PC-3 (cell line): ENCODE measurements at regions not wholly inside any gene's neighbourhood (a gene's known extent, or its start where the extent isn't known, plus 50 kb on each side); places are given as distances from the start of the nearest gene placed in this dataset.

ENCODE experiments used
- ATAC-seq: fragments of 200-7000 bp; cut with Tn5 transposase; 2 replicates; pipeline ENCODE4 v1.9.1; 2020; ENCODE audit warnings: mild to moderate bottlenecking, moderate library complexity
- BruUV-seq: library from RNA; stranded (reverse); fragments of 400-500 nt; replicated peaks from 2 replicates; lab custom pipeline; 2021; lab: Mats Ljungman, UMichigan
- CTCF ChIA-PET: fragments of 300-600 bp; sonication (Branson Sonifier 250); formaldehyde crosslinking; loops from one replicate; lab custom pipeline; 2022; ENCODE audit warnings: antibody characterized with exemption; lab: Charles Lee
- POLR2A ChIA-PET: fragments of 300-600 bp; sonication (Branson Sonifier 250); formaldehyde crosslinking; loops from one replicate; lab custom pipeline; 2022; ENCODE audit warnings: antibody characterized with exemption; ENCODE audit not compliant: unreplicated experiment; lab: Charles Lee
- DNase-seq: peaks from one replicate; pipeline ENCODE4 v3.0.0-alpha.2; 2015
- H2AFZ ChIP-seq: fragments of 300-600 bp; sonication (generic); 2 replicates; pipeline ENCODE4 v1.6.0; 2016; ENCODE audit warnings: antibody characterized with exemption, low read length
- H3F3A ChIP-seq: fragments of 300-600 bp; sonication (generic); one replicate; pipeline ENCODE4 v1.6.0; 2017; ENCODE audit warnings: antibody characterized with exemption, low read length, control low read depth, mild to moderate bottlenecking; ENCODE audit not compliant: unreplicated experiment
- H3K27ac ChIP-seq: fragments of 300-600 bp; sonication (generic); 2 replicates; pipeline ENCODE4 v1.5.1; 2016; ENCODE audit warnings: mild to moderate bottlenecking, low read length
- H3K27me3 ChIP-seq: fragments of 300-600 bp; sonication (generic); 2 replicates; pipeline ENCODE4 v1.6.1; 2016; ENCODE audit warnings: low read length, mixed read lengths
- H3K36me3 ChIP-seq: fragments of 300-600 bp; sonication (generic); 2 replicates; pipeline ENCODE4 v1.6.1; 2016; ENCODE audit warnings: low read depth, mixed run types, low read length, mixed read lengths
- H3K4me1 ChIP-seq: fragments of 300-600 bp; sonication (generic); 2 replicates; pipeline ENCODE4 v1.5.1; 2016; ENCODE audit warnings: low read length; ENCODE audit not compliant: insufficient read depth
- H3K4me2 ChIP-seq: fragments of 300-600 bp; sonication (generic); 2 replicates; pipeline ENCODE4 v1.6.0; 2016; ENCODE audit warnings: low read length
- H3K4me3 ChIP-seq: fragments of 300-600 bp; sonication (generic); 2 replicates; pipeline ENCODE4 v1.5.1; 2016; ENCODE audit warnings: mild to moderate bottlenecking, low read length, mixed read lengths
- H3K79me2 ChIP-seq: fragments of 300-600 bp; sonication (generic); 2 replicates; pipeline ENCODE4 v1.6.1; 2017; ENCODE audit warnings: low read length, mixed read lengths
- H3K9ac ChIP-seq: fragments of 300-600 bp; sonication (generic); 2 replicates; pipeline ENCODE4 v1.6.0; 2016; ENCODE audit warnings: mild to moderate bottlenecking, low read length
- H3K9me2 ChIP-seq: fragments of 300-600 bp; sonication (generic); replicated peaks from 2 replicates; pipeline ENCODE4 v1.6.1; 2016; ENCODE audit warnings: mixed run types, low read length, mixed read lengths
- H3K9me3 ChIP-seq: fragments of 300-600 bp; sonication (generic); 2 replicates; pipeline ENCODE4 v1.6.1; 2016; ENCODE audit warnings: low read length, mixed read lengths
- H4K20me1 ChIP-seq: fragments of 300-600 bp; sonication (generic); 2 replicates; pipeline ENCODE4 v1.6.1; 2016; ENCODE audit warnings: low read length, mixed read lengths
- CTCF ChIP-seq: fragments of 300-600 bp; sonication (generic); conservative IDR thresholded peaks from 2 replicates; pipeline ENCODE4 v1.5.1; 2017; ENCODE audit warnings: antibody characterized with exemption, low read depth, mild to moderate bottlenecking, low read length
- EZH2 ChIP-seq: fragments of 300-600 bp; sonication (generic); IDR thresholded peaks from one replicate; pipeline ENCODE4 v1.6.1; 2017; ENCODE audit warnings: antibody characterized with exemption, mild to moderate bottlenecking, low read length; ENCODE audit not compliant: unreplicated experiment
- EZH2phosphoT487 ChIP-seq: fragments of 300-600 bp; sonication (generic); IDR thresholded peaks from 2 replicates; pipeline ENCODE4 v1.6.1; 2018; ENCODE audit warnings: mild to moderate bottlenecking, antibody characterized with exemption, low read length, borderline replicate concordance
- intact Hi-C: fragments of 100-400 bp; cut with micrococcal nuclease; formaldehyde crosslinking; loops from 2 replicates; pipeline ENCODE4 v1.9.0; 2023

GRCh38 chr7:46880508-46881196, 701.3 kb downstream of the TNS3 start:
- Histone ChIP-seq H3K27ac (no peak overlapping the region), H3K36me3 (no peaks in the 10 kb centered on the region), H3K9me2 (no peaks in the 10 kb centered on the region), H3K27me3 (no peaks in the 10 kb centered on the region), H3K9me3 (no peaks in the 10 kb centered on the region), H3K4me3 (no peak overlapping the region), H3F3A (no peaks in the 10 kb centered on the region), H3K79me2 (no peaks in the 10 kb centered on the region), H3K4me1 (peaks cover 6% of the 10 kb centered on the region), H4K20me1 (no peaks in the 10 kb centered on the region), H3K9ac (no peak overlapping the region), H3K4me2 (no peak overlapping the region), H2AFZ (no peak overlapping the region)
- BruUV-seq: no TSS peak
- ChIA-PET POLR2A (no interaction called here), CTCF (no interaction called here)
- ATAC-seq (no peak), DNase-seq (no peak)
- intact Hi-C loops: no loop called here
- TF ChIP-seq CTCF: no peak
- no peak for TF ChIP-seq EZH2phosphoT487
- TF ChIP-seq EZH2: no peak

- Histone ChIP-seq H3K4me2 (no peak overlapping the region), H3K9ac (no peak overlapping the region), H3K27me3 (no peaks in the 10 kb centered on the region), H3K9me3 (no peaks in the 10 kb centered on the region), H3F3A (no peaks in the 10 kb centered on the region), H2AFZ (no peak overlapping the region), H3K4me1 (peaks cover 6% of the 10 kb centered on the region), H3K4me3 (no peak overlapping the region), H4K20me1 (no peaks in the 10 kb centered on the region), H3K9me2 (no peaks in the 10 kb centered on the region), H3K79me2 (no peaks in the 10 kb centered on the region), H3K36me3 (no peaks in the 10 kb centered on the region), H3K27ac (no peak overlapping the region)
- ATAC-seq (no peak), DNase-seq (no peak)
- ChIA-PET CTCF (no interaction called here), POLR2A (no interaction called here)
- intact Hi-C loops: loop anchor here (10.0 kb wide), 1 partner anchor 205 kb away; no protein-coding TSS in a partner anchor
- no TSS peak for BruUV-seq
- TF ChIP-seq EZH2: no peak
- TF ChIP-seq EZH2phosphoT487: no peak
- TF ChIP-seq CTCF: no peak
Measured at GRCh38 chr7:46879783-46880182, 702.1 kb downstream of the TNS3 start.

- Histone ChIP-seq H3K27ac (no peak overlapping the region), H3K4me2 (no peak overlapping the region), H3K79me2 (no peaks in the 10 kb centered on the region), H4K20me1 (no peaks in the 10 kb centered on the region), H2AFZ (no peak overlapping the region), H3K36me3 (no peaks in the 10 kb centered on the region), H3K4me3 (no peak overlapping the region), H3K27me3 (no peaks in the 10 kb centered on the region), H3F3A (no peaks in the 10 kb centered on the region), H3K9ac (no peak overlapping the region), H3K4me1 (no peaks in the 10 kb centered on the region), H3K9me2 (no peaks in the 10 kb centered on the region), H3K9me3 (no peaks in the 10 kb centered on the region)
- ATAC-seq: no peak
- intact Hi-C loops: loop anchor here (10.0 kb wide), 1 partner anchor 213 kb away; no protein-coding TSS in a partner anchor
- CTCF ChIA-PET: no interaction called here
- POLR2A ChIA-PET: no interaction called here
- no TSS peak for BruUV-seq
- TF ChIP-seq EZH2: no peak
- no peak for TF ChIP-seq EZH2phosphoT487
- no peak for TF ChIP-seq CTCF
- DNase-seq: no peak
Measured at GRCh38 chr7:46871516-46871915, 710.4 kb downstream of the TNS3 start.
